HG03108 (cell line): ENCODE measurements at regions not wholly inside any gene's neighbourhood (a gene's known extent, or its start where the extent isn't known, plus 50 kb on each side); places are given as distances from the start of the nearest gene placed in this dataset.
"Not testable (repeated sequence)": the region's sequence is repeated elsewhere in the genome, so short reads cannot be mapped to it uniquely, and the experiment has no call there.

Source experiments
- ATAC-seq: cut with Tn5 transposase; IDR thresholded peaks from one replicate; pipeline ENCODE4 v1.9.1; 2021; ENCODE audit warnings: moderate library complexity; ENCODE audit not compliant: unreplicated experiment

- no peak for ATAC-seq
Measured at GRCh38 chr9:2243666-2244555, 228.8 kb downstream of the SMARCA2 start.

- ATAC-seq, result no peak
Measured at GRCh38 chr9:2247340-2247739, 232.2 kb downstream of the SMARCA2 start.

DNA sequence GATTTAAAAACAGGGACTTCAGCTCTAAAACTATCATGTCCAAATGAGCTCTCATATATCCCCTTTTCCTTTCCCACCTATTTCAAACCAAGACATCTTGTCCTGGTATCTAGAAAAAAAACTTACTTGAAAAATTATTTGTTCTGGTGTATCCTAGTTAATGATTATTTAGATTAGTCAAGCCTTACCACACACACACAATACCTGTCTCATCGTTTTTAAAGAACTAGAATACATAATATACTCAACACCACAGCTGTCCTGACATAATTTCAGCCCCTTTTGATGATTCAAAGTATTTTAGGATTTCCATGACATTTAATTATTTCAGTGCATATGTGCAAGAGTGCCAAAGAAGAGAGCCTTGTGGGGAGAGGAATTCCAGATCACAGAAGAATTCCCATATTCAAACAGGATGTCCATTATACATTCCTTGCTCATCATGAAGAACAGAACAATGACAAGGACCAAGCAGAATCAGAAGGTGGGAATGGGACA lies 233.7 kb downstream of the SMARCA2 start:
- ATAC-seq, result no peak

- no peak for ATAC-seq
Measured at GRCh38 chr9:2253636-2254580, 238.8 kb downstream of the SMARCA2 start.

DNA sequence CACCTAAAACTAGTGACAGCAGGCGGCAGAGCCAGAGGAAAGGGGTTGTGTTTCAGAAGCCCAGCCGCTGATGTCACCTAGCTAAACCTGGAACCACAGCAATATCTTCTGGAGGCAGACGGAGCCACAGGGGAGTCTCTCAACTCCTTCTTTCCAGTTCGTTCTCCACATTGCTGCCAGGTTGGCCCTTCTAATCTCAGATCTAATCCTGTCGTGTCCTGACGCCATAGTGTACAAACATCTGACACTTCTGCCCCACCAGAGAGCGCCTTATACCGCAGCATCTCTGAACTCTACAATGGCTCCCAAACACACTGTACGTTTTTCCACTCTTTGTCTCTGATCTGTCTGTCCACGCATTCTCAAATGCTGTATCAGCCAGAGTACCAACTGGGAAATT lies 240.0 kb downstream of the SMARCA2 start:
- no peak for ATAC-seq

- no peak for ATAC-seq
Measured at GRCh38 chr9:2257248-2257929, 242.2 kb downstream of the SMARCA2 start.

GRCh38 chr9:2260417-2261306 lies 245.5 kb downstream of the SMARCA2 start:
- ATAC-seq, result no peak

DNA sequence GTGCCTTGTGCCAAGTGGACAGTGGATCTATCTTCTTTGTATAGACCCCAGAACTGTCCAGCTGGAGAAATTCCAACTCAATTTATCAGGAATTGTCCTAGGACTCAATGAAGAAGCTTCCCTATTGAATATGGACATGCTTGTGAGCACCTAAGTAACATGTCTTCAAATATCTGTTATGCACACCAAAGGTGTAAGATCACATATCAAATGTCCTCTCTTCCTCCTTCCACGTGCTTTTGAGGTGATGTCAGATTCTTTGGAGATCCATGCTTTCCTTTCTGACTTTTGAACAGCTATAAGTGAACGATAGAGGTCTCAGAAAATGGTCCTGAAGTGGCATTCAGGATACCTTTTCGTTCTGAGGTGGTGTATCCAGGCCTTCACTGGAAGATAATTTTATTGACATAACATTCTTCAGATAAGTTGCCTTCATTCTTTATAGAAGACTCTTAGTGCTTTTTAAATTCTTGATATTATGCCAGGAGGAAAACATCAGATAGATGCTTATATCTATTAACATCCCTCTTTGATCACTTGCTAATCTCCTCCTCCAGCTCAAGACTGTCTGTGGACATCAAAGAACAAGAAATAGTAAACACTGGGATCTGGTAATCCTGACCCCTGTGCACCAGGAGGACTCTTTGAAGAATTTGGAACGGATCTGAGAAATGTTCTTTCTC lies 246.4 kb downstream of the SMARCA2 start:
- no peak for ATAC-seq

DNA sequence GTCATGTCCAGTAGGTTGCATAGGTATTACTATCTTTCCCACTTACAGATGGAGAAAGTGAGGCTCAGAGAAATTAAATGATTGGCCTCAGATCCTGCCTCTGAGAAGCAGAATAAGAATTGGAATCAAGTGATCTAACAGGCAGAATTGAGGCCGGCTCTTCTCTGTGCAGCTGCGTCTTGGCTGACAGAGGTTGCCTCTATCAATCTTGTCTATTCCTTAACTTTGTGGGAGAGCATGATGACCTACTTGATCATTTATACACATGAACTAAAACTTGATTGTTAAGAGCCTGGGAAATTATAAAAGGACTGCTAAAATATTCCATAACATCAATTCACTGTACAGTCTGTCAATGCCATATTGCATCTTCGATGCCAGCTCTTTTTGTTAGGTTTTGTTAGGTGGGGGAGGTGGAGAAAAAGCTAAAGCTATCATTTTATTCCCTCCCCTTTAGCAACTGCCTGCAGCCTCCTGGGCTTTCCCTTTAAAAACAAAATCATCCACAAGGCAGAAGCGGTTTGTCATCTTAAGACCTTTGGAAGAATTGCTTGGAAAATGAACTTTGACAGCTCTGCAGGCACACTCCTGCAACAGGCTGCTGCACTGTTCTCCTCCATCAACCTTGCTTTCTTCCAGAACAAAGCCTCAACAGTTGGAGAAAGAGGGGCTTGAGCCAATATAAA lies 247.4 kb downstream of the SMARCA2 start:
- no peak for ATAC-seq

GRCh38 chr9:2263111-2263510 lies 248.0 kb downstream of the SMARCA2 start:
- no peak for ATAC-seq

DNA sequence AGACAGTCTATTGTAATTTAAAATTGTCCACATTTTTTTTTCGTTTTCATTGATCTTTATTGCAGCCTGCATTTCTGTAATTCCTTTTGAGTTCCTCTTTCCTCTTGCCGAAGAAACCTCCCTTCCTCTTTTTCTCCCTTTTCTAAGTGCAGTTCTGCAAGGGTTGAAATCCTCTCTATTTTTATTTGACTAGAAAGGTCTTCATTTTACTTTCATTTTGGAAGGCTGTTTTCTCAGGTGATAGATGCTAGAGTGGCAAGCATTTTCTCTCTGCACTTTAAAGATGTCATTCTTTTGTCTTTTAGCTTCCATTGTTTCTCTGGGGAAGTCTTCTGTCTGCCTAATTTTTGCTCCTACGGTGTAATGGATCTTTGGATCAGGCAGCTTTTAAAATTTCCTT lies 248.5 kb downstream of the SMARCA2 start:
- no peak for ATAC-seq

DNA sequence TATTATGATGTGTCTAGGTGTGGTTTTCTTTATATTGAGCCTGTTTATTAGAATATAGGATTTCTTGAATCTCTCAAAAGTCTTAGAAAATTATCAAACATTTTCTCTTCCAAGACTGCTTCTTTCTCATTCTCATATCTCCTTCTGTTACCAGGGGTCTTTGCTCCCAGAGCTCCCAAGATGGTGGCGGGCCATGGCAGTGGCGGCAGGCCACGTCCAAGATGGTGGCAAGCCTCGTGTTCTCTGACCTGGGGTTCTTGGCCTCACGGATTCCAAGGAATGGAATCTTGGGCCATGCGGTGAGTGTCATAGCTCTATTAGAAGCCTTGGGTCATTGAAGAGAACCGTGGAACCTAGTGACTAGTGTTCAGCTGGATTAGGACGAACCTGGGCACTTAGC lies 248.9 kb downstream of the SMARCA2 start:
- ATAC-seq, result no peak

DNA sequence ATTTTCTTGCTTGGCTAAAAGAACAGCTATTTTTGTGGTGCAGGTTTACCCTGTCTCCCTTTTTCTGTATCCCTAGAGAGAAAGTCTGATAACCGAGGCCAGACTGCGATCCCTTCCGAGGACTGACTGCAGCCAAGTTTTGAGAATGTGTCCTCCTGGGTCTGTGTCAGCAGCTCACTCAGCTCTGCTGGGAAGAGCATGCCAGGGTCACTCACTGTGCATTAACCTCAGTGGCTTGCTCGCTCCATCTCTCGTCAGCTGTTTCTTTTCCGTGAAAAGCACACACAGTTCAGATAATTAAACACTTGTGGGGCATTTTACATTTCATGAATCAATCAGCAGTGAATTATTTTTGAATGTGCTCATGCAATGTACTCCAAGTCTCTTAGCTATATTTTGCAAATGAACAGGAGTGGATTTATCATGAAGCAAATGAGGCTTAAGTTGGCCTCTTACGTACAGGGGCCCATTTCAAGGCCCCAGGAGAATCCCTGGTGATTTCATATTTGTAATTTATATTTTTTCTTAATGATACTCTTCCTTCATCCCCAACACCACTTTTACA lies 252.1 kb downstream of the SMARCA2 start:
- no peak for ATAC-seq

GRCh38 chr9:2269778-2270177 lies 254.6 kb downstream of the SMARCA2 start:
- ATAC-seq, result no peak

GRCh38 chr9:2270565-2270964 lies 255.4 kb downstream of the SMARCA2 start:
- no peak for ATAC-seq

DNA sequence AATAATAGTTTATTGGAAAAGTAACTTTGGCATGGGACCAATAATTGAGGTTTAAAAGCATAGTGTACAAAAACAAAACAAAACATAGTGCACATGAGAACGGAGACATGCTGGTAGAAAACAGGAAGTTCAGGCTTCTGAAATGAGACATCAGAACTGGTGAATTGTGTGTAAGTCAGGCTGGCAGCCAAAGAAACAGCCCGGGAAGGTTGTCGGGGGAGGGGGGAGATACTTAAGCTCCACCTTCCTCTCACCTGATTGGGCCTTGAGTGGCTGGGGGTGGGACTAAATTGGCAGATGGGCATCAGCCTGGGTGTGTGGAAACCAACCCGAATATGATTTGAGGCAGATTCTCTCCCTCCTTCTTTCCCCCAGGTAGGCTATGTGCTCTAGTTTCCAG lies 256.3 kb downstream of the SMARCA2 start:
- peak; percentile 66 for ATAC-seq

DNA sequence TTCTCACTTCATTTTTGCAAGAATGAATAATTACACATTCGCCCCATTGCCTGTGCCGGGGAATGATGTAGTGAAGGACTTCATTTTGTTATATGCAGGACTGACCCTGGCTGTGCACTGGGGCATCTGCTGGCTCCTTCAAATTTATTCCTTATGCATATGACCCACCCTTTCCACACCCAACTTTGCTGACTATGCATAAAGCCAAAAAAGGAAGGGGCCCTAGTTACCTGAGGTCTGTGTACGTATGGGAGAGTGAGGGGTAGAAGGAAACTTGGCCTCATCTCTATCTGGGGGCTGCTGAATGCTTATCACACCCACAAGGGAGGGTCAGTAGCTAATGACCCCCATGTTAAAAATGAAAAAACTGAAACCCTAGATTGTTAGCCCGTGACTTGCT lies 259.6 kb downstream of the SMARCA2 start:
- no peak for ATAC-seq

GRCh38 chr9:2276296-2276695 lies 261.1 kb downstream of the SMARCA2 start:
- no peak for ATAC-seq

GRCh38 chr9:2277133-2277532 lies 262.0 kb downstream of the SMARCA2 start:
- not testable (repeated sequence) for ATAC-seq
